ELR (cell line): ENCODE measurements at regions not wholly inside any gene's neighbourhood (a gene's known extent, or its start where the extent isn't known, plus 50 kb on each side); places are given as distances from the start of the nearest gene placed in this dataset.

Experiments
- DNase-seq: peaks from one replicate; pipeline ENCODE4 v3.0.0-alpha.2; 2015; ENCODE audit warnings: low read depth

GRCh38 chr2:234835738-234836137 lies 116.1 kb upstream of the SH3BP4 start:
- no peak for DNase-seq

- DNase-seq: no peak
These were observed 117.4 kb upstream of the SH3BP4 start for GRCh38 chr2:234834228-234834923.

- no peak for DNase-seq
These were observed 121.0 kb upstream of the SH3BP4 start for GRCh38 chr2:234830853-234831252.

GRCh38 chr2:234829074-234829455 lies 122.8 kb upstream of the SH3BP4 start:
- DNase-seq: no peak

- no peak for DNase-seq
These were observed 123.3 kb upstream of the SH3BP4 start for GRCh38 chr2:234828382-234829073.

GRCh38 chr2:234827096-234827860 lies 124.5 kb upstream of the SH3BP4 start:
- no peak for DNase-seq

- DNase-seq: no peak
These were observed 125.1 kb upstream of the SH3BP4 start for GRCh38 chr2:234826681-234827080.

GRCh38 chr2:234825616-234826015 lies 126.2 kb upstream of the SH3BP4 start:
- DNase-seq: no peak

GRCh38 chr2:234823877-234824376 lies 127.9 kb upstream of the SH3BP4 start:
- DNase-seq: peak; percentile 90

- no peak for DNase-seq
These were observed 128.5 kb upstream of the SH3BP4 start for GRCh38 chr2:234823196-234823876.

GRCh38 chr2:234821946-234822475 lies 129.8 kb upstream of the SH3BP4 start:
- DNase-seq: no peak

GRCh38 chr2:234818937-234819336 lies 132.9 kb upstream of the SH3BP4 start:
- DNase-seq: peak; percentile 22

- DNase-seq: no peak
These were observed 135.3 kb upstream of the SH3BP4 start for GRCh38 chr2:234816491-234816890.

GRCh38 chr2:234816056-234816455 lies 135.8 kb upstream of the SH3BP4 start:
- no peak for DNase-seq

- no peak for DNase-seq
These were observed 137.4 kb upstream of the SH3BP4 start for GRCh38 chr2:234814374-234814773.

- no peak for DNase-seq
These were observed 139.0 kb upstream of the SH3BP4 start for GRCh38 chr2:234812851-234813250.

GRCh38 chr2:234808907-234809306 lies 142.9 kb upstream of the SH3BP4 start:
- no peak for DNase-seq

GRCh38 chr2:234806818-234807217 lies 145.0 kb upstream of the SH3BP4 start:
- DNase-seq: no peak

GRCh38 chr2:234805836-234806235 lies 146.0 kb upstream of the SH3BP4 start:
- DNase-seq: no peak

GRCh38 chr2:234804704-234805103 lies 147.1 kb upstream of the SH3BP4 start:
- DNase-seq: no peak

- DNase-seq: no peak
These were observed 149.0 kb upstream of the SH3BP4 start for GRCh38 chr2:234802845-234803171.
